SK-N-SH (cell line): ENCODE measurements at regions not wholly inside any gene's neighbourhood (a gene's known extent, or its start where the extent isn't known, plus 50 kb on each side); places are given as distances from the start of the nearest gene placed in this dataset.

ENCODE experiments used
- CTCF ChIA-PET: fragments of 300-600, 350-600 bp; formaldehyde crosslinking; extraction: SDS; loops from one replicate; lab custom pipeline; 2021; lab: Yijun Ruan, JAX
- POLR2A ChIA-PET: fragments of 350-600 bp; sonication (Branson Sonifier 250); formaldehyde crosslinking; extraction: SDS; loops from one replicate; lab custom pipeline; 2020; ENCODE audit warnings: antibody characterized with exemption, inconsistent platforms; lab: Yijun Ruan, JAX
- DNase-seq: peaks from one replicate; pipeline ENCODE4 v3.0.0; 2012
- H2AFZ ChIP-seq: fragments of 200-600 bp; sonication (generic); 2 replicates; pipeline ENCODE4 v1.8.1; 2016; ENCODE audit warnings: antibody characterized with exemption, mild to moderate bottlenecking, low read depth
- H3F3A ChIP-seq: fragments of 200-600 bp; sonication (generic); replicated peaks from 2 replicates; pipeline ENCODE3; 2016; ENCODE audit warnings: antibody characterized with exemption, mild to moderate bottlenecking; ENCODE audit not compliant: insufficient read depth
- H3K27ac ChIP-seq, 2 experiments: fragments of 200-500 bp in 1 of 2; fragments of 200-600 bp in 1 of 2; sonication (Bioruptor generic) in 1 of 2; sonication (generic), shearing (Covaris generic) in 1 of 2; 2 replicates each; pipeline versions ENCODE4 v1.5.1 to v1.6.1; 2014 to 2016; ENCODE audit warnings: low read depth in 2 of 2, inconsistent platforms in 1 of 2, low read length in 1 of 2, mild to moderate bottlenecking in 1 of 2, mixed read lengths in 1 of 2
- H3K27me3 ChIP-seq: fragments of 200-600 bp; sonication (generic), shearing (Covaris generic); 2 replicates; pipeline ENCODE4 v1.6.1; 2016; ENCODE audit warnings: mixed run types; ENCODE audit not compliant: insufficient read depth
- H3K36me3 ChIP-seq, 2 experiments: fragments of 200-500 bp in 1 of 2; fragments of 200-600 bp in 1 of 2; sonication (Bioruptor generic) in 1 of 2; sonication (generic) in 1 of 2; replicated peaks in 1 of 2; 2 replicates each; pipeline versions ENCODE3 to v1.5.1; 2014 to 2016; ENCODE audit warnings: low read length in 1 of 2, mild to moderate bottlenecking in 1 of 2; ENCODE audit not compliant: insufficient read depth in 2 of 2, control insufficient read depth in 1 of 2
- H3K4me1 ChIP-seq, 2 experiments: fragments of 200-500 bp in 1 of 2; fragments of 200-600 bp in 1 of 2; sonication (Bioruptor generic) in 1 of 2; sonication (generic), shearing (Covaris generic) in 1 of 2; 2 replicates each; pipeline versions ENCODE4 v1.5.1 to v1.6.1; 2014 to 2016; ENCODE audit warnings: low read depth in 1 of 2, low read length in 1 of 2, mixed run types in 1 of 2; ENCODE audit not compliant: insufficient read depth in 2 of 2, control insufficient read depth in 1 of 2
- H3K4me2 ChIP-seq: fragments of 200-600 bp; sonication (generic), shearing (Covaris generic); 2 replicates; pipeline ENCODE4 v1.6.1; 2017; ENCODE audit warnings: mixed run types
- H3K4me3 ChIP-seq, 2 experiments: fragments of 200-500 bp in 1 of 2; fragments of 200-600 bp in 1 of 2; sonication (Bioruptor generic) in 1 of 2; sonication (generic), shearing (Covaris generic) in 1 of 2; 2 replicates each; pipeline versions ENCODE4 v1.5.1 to v1.8.1; 2014 to 2016; ENCODE audit warnings: low read depth in 2 of 2, inconsistent platforms in 1 of 2, low read length in 1 of 2, mild to moderate bottlenecking in 1 of 2, mixed read lengths in 1 of 2, moderate library complexity in 1 of 2
- H3K79me2 ChIP-seq: fragments of 200-600 bp; sonication (generic); 2 replicates; pipeline ENCODE4 v1.8.1; 2017; ENCODE audit warnings: mild to moderate bottlenecking; ENCODE audit not compliant: insufficient read depth
- H3K9ac ChIP-seq: fragments of 200-600 bp; sonication (generic); 2 replicates; pipeline ENCODE4 v1.6.1; 2017; ENCODE audit warnings: mixed run types
- H3K9me2 ChIP-seq: fragments of 200-600 bp; sonication (generic); 2 replicates; pipeline ENCODE4 v1.6.1; 2017; ENCODE audit warnings: mixed run types
- H3K9me3 ChIP-seq: fragments of 200-600 bp; sonication (generic); 2 replicates; pipeline ENCODE4 v1.6.1; 2017; ENCODE audit warnings: mixed run types, mild to moderate bottlenecking, moderate library complexity
- H4K20me1 ChIP-seq: fragments of 200-600 bp; sonication (generic); 2 replicates; pipeline ENCODE4 v1.6.1; 2017; ENCODE audit warnings: mild to moderate bottlenecking, mixed run types; ENCODE audit not compliant: insufficient read depth
- CHD2 ChIP-seq: fragments of 150-350 bp; IDR thresholded peaks from 2 replicates; pipeline ENCODE4 v1.6.1; 2018; ENCODE audit warnings: low read length; ENCODE audit not compliant: partially characterized antibody
- FOSL2 ChIP-seq: IDR thresholded peaks from 2 replicates; pipeline ENCODE4 v1.4.0; 2012; ENCODE audit warnings: low read depth, mild to moderate bottlenecking, moderate library complexity, borderline replicate concordance
- FOXJ3 ChIP-seq: sonication (generic); formaldehyde crosslinking; IDR thresholded peaks from 2 replicates; pipeline ENCODE4 v1.5.1; 2020; ENCODE audit warnings: mild to moderate bottlenecking, missing genetic modification reagents
- FOXM1 ChIP-seq: IDR thresholded peaks from 2 replicates; pipeline ENCODE4 v1.4.0; 2012; ENCODE audit warnings: low read depth, mild to moderate bottlenecking
- GATA2 ChIP-seq: sonication (generic); formaldehyde crosslinking; IDR thresholded peaks from 2 replicates; pipeline ENCODE4 v1.5.0; 2020; ENCODE audit warnings: mild to moderate bottlenecking, missing genetic modification reagents
- MAX ChIP-seq: IDR thresholded peaks from 2 replicates; pipeline ENCODE4 v1.4.0; 2012; ENCODE audit warnings: low read depth
- NRF1 ChIP-seq: IDR thresholded peaks from 2 replicates; pipeline ENCODE4 v1.6.1; 2012; ENCODE audit warnings: low read depth, mild to moderate bottlenecking, low read length
- PBX3 ChIP-seq: IDR thresholded peaks from 2 replicates; pipeline ENCODE4; 2012
- POLR2AphosphoS5 ChIP-seq: IDR thresholded peaks from 2 replicates; pipeline ENCODE4 v1.6.1; 2012; ENCODE audit warnings: low read depth, low read length
- RAD21 ChIP-seq: IDR thresholded peaks from 2 replicates; pipeline ENCODE4 v1.6.1; 2012; ENCODE audit warnings: mild to moderate bottlenecking, low read length
- RCOR1 ChIP-seq: fragments of 150-350 bp; IDR thresholded peaks from 2 replicates; pipeline ENCODE4 v1.6.1; 2017; ENCODE audit warnings: antibody characterized with exemption, low read length
- RFX5 ChIP-seq: IDR thresholded peaks from 2 replicates; pipeline ENCODE4 v1.6.1; 2012; ENCODE audit warnings: mild to moderate bottlenecking, improper control_type of control experiment, low read length
- RXRA ChIP-seq: IDR thresholded peaks from 2 replicates; pipeline ENCODE4 v1.4.0; 2012; ENCODE audit warnings: low read depth, mild to moderate bottlenecking, borderline replicate concordance
- SIN3A ChIP-seq: IDR thresholded peaks from 2 replicates; pipeline ENCODE4 v1.6.1; 2012; ENCODE audit warnings: low read depth, mild to moderate bottlenecking, low read length, moderate library complexity, borderline replicate concordance
- SMC3 ChIP-seq: IDR thresholded peaks from 2 replicates; pipeline ENCODE4 v1.6.1; 2012; ENCODE audit warnings: low read depth, low read length, improper control_type of control experiment
- TAF1 ChIP-seq: IDR thresholded peaks from 2 replicates; pipeline ENCODE4 v1.6.1; 2012; ENCODE audit warnings: low read depth, mild to moderate bottlenecking, low read length, moderate library complexity, borderline replicate concordance
- TEAD4 ChIP-seq: IDR thresholded peaks from 2 replicates; pipeline ENCODE4 v1.4.0; 2012; ENCODE audit warnings: mild to moderate bottlenecking, borderline replicate concordance; ENCODE audit not compliant: insufficient read depth
- WGBS: methylation state at CpG from one replicate; pipeline ENCODE4 v1.1.6; 2017; ENCODE audit warnings: low lambda C conversion rate; 5-methylcytosine and 5-hydroxymethylcytosine counted together
- TF ChIP-seq, protein P1 (sequence below): IDR thresholded peaks from 2 replicates; pipeline ENCODE4 v1.6.1; 2012; ENCODE audit warnings: mild to moderate bottlenecking, low read depth, low read length, moderate library complexity
- TF ChIP-seq, protein P2 (sequence below): fragments of 150-350 bp; IDR thresholded peaks from 2 replicates; pipeline ENCODE4 v1.6.1; 2016; ENCODE audit warnings: mild to moderate bottlenecking, low read depth, low read length

DNA sequence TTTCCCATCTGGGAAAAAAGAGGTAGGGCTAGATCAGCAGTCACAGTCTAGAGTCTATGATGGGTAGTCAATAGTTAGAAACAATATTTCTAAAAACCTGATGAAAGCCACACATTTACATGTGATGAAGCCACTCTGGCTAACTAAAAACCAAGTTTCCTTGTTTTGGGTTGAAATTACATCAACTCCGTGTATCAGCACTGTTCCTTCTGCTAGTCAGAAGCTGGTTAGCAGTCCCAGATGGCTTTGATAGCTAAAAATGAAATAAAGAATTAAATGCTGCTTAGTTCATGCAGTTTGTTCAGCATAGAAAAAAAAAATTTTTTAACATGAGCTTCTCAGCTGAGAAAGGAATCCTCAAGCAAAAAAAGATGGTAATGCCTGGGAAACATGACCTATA is 136.7 kb downstream of the FAM114A2 start (continued):
- no peak for TF ChIP-seq FOSL2
- TF ChIP-seq SIN3A = no peak
- TF ChIP-seq GATA2 (CRISPR knock-in tag) = no peak
- TF ChIP-seq SMC3 = no peak
- TF ChIP-seq CHD2 = no peak

DNA sequence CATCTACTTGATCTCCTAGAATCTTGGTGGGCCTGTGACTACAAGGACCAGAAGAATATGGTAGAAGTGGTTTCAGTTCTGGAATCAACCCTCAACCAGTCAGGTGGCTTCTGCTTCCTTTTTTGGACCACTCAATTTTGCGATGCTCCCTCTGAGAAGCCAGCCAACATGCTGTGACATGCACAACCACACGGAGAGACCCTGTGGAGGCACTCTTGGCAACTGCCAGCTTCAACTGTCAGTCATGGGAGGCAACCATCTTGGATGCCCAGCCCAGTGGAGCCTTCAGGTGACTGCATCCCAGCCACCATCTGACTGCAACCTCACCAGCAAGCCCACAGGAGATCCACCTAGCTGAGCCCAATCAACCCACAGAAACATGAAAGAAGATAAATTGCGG is 137.3 kb downstream of the FAM114A2 start:
- no peaks in the 10 kb centered on the region for H4K20me1 ChIP-seq
- CTCF ChIA-PET = no interaction called here
- no peaks in the 10 kb centered on the region for H3K9me2 ChIP-seq
- no peaks in the 10 kb centered on the region for H3K36me3 ChIP-seq
- POLR2A ChIA-PET = no interaction called here
- H3K4me1 ChIP-seq = peaks cover 0 to 7% of the 10 kb centered on the region in 2 experiments; a peak in 1 of 4 replicates
- H3K4me2 ChIP-seq = 0 out of 2 replicates have a peak overlapping the region, but pooled peaks have one; percentile 17
- no peak for TF ChIP-seq MAX
- TF ChIP-seq RFX5 = no peak
- TF ChIP-seq, protein P1, sequence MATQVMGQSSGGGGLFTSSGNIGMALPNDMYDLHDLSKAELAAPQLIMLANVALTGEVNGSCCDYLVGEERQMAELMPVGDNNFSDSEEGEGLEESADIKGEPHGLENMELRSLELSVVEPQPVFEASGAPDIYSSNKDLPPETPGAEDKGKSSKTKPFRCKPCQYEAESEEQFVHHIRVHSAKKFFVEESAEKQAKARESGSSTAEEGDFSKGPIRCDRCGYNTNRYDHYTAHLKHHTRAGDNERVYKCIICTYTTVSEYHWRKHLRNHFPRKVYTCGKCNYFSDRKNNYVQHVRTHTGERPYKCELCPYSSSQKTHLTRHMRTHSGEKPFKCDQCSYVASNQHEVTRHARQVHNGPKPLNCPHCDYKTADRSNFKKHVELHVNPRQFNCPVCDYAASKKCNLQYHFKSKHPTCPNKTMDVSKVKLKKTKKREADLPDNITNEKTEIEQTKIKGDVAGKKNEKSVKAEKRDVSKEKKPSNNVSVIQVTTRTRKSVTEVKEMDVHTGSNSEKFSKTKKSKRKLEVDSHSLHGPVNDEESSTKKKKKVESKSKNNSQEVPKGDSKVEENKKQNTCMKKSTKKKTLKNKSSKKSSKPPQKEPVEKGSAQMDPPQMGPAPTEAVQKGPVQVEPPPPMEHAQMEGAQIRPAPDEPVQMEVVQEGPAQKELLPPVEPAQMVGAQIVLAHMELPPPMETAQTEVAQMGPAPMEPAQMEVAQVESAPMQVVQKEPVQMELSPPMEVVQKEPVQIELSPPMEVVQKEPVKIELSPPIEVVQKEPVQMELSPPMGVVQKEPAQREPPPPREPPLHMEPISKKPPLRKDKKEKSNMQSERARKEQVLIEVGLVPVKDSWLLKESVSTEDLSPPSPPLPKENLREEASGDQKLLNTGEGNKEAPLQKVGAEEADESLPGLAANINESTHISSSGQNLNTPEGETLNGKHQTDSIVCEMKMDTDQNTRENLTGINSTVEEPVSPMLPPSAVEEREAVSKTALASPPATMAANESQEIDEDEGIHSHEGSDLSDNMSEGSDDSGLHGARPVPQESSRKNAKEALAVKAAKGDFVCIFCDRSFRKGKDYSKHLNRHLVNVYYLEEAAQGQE = no peak
- no peak for TF ChIP-seq CHD2
- no peak for TF ChIP-seq TAF1
- TF ChIP-seq POLR2AphosphoS5 = no peak
- TF ChIP-seq, protein P2, sequence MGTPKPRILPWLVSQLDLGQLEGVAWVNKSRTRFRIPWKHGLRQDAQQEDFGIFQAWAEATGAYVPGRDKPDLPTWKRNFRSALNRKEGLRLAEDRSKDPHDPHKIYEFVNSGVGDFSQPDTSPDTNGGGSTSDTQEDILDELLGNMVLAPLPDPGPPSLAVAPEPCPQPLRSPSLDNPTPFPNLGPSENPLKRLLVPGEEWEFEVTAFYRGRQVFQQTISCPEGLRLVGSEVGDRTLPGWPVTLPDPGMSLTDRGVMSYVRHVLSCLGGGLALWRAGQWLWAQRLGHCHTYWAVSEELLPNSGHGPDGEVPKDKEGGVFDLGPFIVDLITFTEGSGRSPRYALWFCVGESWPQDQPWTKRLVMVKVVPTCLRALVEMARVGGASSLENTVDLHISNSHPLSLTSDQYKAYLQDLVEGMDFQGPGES = no peak
- no peak for TF ChIP-seq TEAD4
- no peak for TF ChIP-seq FOXJ3 (CRISPR knock-in tag)
- TF ChIP-seq RAD21 = no peak
- TF ChIP-seq FOXM1 = no peak
- TF ChIP-seq PBX3 = no peak
- no peak for TF ChIP-seq NRF1
- TF ChIP-seq RXRA = no peak
- no peak for TF ChIP-seq RCOR1
- TF ChIP-seq FOSL2 = no peak
- peak overlapping the region; percentile 52 to 68; a peak in 3 of 4 replicates for H3K27ac ChIP-seq
- H3K9me3 ChIP-seq = no peaks in the 10 kb centered on the region
- no peaks in the 10 kb centered on the region for H3K27me3 ChIP-seq
- H3K79me2 ChIP-seq = no peaks in the 10 kb centered on the region
- H2AFZ ChIP-seq = no peak overlapping the region
- no peak for DNase-seq
- no peak overlapping the region for H3K4me3 ChIP-seq
- 66% methylated on average over 2 of the region's 3 CpGs for WGBS
- H3F3A ChIP-seq = peaks cover 12% of the 10 kb centered on the region
- no peak overlapping the region for H3K9ac ChIP-seq
